ENCODE measurements at regions not wholly inside any gene's neighbourhood (a gene's known extent, or its start where the extent isn't known, plus 50 kb on each side); places are given as distances from the start of the nearest gene placed in this dataset.

- TF ChIP-seq CTCF (IDR thresholded peaks at IDR 0.05) (no peak), POLR2A (IDR thresholded peaks at IDR 0.05) (no peak)
Measured at GRCh38 chr2:226426292-226426736, 373.3 kb downstream of the IRS1 start.
